KOPT-K1 (cell line): ENCODE measurements at regions not wholly inside any gene's neighbourhood (a gene's known extent, or its start where the extent isn't known, plus 50 kb on each side); places are given as distances from the start of the nearest gene placed in this dataset.
"Not testable (repeated sequence)": the region's sequence is repeated elsewhere in the genome, so short reads cannot be mapped to it uniquely, and the experiment has no call there.

Experiments used
- H3K27ac ChIP-seq: fragments of 200-600 bp; sonication (generic); 2 replicates; pipeline ENCODE4 v1.5.1; 2016; ENCODE audit warnings: antibody characterized with exemption, mild to moderate bottlenecking, low read depth, low read length; ENCODE audit not compliant: poor library complexity, severe bottlenecking
- H3K36me3 ChIP-seq: fragments of 200-600 bp; sonication (generic); 2 replicates; pipeline ENCODE4 v1.5.1; 2017; ENCODE audit warnings: antibody characterized with exemption, mild to moderate bottlenecking, low read length, moderate library complexity; ENCODE audit not compliant: insufficient read depth
- H3K9me3 ChIP-seq: fragments of 200-600 bp; sonication (generic); 2 replicates; pipeline ENCODE4 v1.5.1; 2017; ENCODE audit warnings: antibody characterized with exemption, low read length, mild to moderate bottlenecking; ENCODE audit not compliant: insufficient read depth, poor library complexity, severe bottlenecking

DNA sequence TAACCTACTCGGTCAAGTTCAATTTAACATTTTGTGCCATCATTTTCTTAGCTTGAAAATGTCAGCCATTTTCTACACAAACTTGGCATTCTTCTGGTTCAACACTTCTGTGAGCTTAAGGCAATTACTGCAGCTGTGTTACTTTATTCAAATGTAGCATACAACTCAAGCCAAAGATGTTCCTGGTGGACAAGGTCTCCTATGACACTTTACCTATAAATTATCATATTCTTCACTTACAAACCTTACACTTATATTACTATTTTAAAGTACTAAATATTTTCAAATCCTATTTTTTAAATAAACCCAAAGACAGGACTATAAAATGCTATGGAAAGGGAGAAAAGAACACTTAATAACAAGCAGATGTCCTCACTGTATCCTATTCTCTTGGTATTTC, 1045.3 kb downstream of the TSN start:
- no peaks in the 10 kb centered on the region for H3K36me3 ChIP-seq
- no peak overlapping the region for H3K27ac ChIP-seq
- H3K9me3 ChIP-seq: no peaks in the 10 kb centered on the region

DNA sequence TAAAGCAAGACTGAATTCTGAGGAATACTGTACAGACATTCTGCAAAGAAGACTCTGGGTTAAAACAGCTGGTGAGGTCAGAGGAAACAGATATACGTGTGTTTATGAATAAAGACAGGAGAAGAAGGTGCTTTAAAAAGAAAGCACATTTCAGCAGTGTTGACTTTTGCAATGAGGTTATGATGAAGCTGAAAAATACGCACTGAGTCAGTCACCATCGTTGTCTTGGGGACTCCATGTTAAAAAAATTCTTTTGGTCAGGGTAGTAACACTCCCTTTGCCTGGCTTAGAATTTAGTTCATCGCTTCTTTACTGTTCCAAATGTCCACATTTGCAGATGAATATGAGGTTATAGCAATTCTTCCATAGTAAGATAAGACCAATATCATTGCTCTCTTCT, 1049.0 kb downstream of the TSN start:
- Histone ChIP-seq H3K36me3 (no peaks in the 10 kb centered on the region), H3K27ac (no peak overlapping the region), H3K9me3 (no peaks in the 10 kb centered on the region)

DNA sequence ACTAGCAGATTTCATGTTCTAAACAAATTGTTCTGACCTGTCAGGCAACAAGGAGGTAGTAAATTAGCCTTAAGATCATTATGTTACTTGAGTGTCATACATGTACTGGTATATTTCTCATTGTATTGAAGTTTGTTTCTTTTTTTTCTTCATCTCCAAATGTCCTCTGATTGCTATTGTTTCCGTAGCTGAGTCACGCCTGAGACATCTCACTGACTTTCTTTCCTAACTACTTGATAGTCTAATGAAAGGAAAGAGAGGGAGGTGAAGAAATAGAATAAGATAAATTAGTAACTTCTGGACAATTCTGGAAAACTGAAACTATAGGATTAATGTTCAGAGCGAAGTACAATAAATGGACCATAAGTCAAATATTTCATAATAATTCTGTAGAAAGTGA, 1049.9 kb downstream of the TSN start:
- Histone ChIP-seq H3K36me3 (no peaks in the 10 kb centered on the region), H3K27ac (no peak overlapping the region), H3K9me3 (no peaks in the 10 kb centered on the region)

DNA sequence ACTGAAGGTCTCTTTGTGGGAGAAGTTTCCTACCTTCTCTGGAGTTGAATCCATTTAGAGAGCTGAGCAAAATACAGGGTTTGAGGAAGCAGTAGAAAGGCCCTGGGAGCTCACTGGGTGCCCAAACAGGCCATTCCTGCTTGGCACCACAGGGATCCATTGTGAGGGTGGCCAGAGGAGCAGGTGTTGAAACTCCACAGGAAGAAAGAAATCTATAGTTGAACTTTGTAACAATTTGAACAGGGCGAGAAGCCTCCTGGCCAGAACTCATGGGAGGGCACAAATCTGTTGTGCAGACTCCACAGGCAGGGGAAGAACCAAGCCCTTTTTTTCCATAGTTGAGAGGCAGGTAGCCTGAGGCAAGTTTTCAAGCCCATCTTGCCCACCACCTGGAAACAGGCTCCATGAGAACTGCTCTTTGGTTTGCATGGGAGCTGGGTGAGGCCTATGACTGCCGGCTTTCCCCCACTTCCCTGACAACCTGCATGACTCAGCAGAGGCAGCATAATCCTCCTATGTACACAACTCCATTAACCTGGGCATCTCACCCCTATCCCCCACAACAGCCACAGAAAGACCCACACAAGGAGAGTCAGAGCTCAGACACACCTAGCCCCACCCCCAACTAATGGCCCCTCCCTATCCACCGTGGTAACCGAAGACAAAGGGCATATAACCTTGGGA, 1053.0 kb downstream of the TSN start:
- no peaks in the 10 kb centered on the region for H3K9me3 ChIP-seq
- H3K36me3 ChIP-seq: no peaks in the 10 kb centered on the region
- H3K27ac ChIP-seq: no peak overlapping the region

DNA sequence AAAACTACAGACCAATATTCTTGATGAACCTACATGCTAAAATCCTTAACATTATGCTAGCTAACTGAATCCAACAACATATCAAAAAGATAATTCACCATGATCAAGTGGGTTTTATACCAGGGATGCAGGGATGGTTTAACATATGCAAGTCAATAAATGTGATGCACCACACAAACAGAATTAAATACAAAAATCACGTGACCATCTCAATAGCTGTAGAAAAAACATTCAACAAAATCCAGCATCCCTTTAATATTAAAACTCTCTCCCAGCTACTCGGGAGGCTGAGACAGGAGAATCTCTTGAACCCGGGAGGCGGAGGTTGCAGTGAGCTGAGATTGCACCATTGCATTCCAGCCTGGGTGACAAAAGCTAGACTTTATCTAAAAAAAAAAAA, 1056.8 kb downstream of the TSN start:
- not testable (repeated sequence) for H3K27ac ChIP-seq, H3K36me3 ChIP-seq, H3K9me3 ChIP-seq

DNA sequence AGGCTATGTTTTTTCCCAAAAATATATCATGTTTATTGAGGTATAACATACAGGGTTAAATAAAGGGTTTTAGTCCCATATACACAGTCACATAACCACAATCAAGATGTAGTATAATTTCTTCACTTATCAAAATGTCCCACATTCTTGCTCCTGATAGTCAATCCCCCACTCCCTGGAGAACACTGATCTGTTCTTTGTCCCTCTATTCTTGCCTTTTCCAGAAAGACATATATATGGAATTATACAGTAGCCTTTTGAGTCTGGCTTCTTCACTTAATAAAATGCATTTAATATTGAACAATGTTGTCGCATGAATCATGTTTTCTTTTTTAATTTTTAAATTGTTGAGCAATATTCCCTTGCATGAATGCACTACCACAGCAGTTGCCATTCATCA, 1059.7 kb downstream of the TSN start:
- Histone ChIP-seq H3K9me3 (no peaks in the 10 kb centered on the region), H3K36me3 (no peaks in the 10 kb centered on the region), H3K27ac (no peak overlapping the region)

DNA sequence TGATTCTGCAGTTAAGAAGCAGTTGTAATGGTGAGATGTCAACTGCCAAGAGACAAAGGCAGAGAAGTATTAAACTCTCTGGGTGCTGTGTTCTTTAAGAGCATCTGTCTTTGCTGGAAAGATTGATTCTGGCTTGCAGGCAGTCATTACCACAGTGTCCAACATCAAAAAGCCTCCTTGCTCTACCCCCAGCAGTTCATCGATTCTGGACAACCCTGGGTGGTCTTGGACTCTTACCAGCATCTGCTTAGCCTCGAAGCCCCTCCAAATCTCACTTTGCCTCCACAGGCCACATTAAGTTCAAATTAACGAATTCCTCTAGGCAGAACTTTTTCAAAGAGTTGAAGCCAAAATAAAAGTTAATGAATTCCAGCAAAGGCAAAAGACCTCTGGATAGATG, 1061.4 kb downstream of the TSN start:
- no peak overlapping the region for H3K27ac ChIP-seq
- no peaks in the 10 kb centered on the region for H3K9me3 ChIP-seq
- no peaks in the 10 kb centered on the region for H3K36me3 ChIP-seq

DNA sequence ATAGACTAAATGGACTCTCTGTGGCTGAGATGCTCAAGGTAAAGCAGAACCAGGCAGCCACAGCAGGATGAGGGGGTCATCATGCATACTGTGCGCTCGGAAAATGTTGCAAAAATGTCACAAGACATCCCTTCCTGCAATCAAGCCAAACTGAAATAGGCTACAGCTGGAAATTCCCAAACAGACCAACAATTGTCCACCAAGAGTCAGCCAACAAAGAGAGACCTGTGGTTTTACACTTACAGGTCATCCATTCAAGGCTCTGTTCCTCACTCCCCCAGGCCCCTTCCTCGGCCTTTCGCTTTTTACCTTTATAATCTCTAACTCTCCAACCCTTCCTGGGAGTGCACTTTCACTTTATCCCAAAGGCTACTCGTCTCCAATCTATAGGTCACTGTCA, 1066.9 kb downstream of the TSN start:
- no peak overlapping the region for H3K27ac ChIP-seq
- no peaks in the 10 kb centered on the region for H3K9me3 ChIP-seq

DNA sequence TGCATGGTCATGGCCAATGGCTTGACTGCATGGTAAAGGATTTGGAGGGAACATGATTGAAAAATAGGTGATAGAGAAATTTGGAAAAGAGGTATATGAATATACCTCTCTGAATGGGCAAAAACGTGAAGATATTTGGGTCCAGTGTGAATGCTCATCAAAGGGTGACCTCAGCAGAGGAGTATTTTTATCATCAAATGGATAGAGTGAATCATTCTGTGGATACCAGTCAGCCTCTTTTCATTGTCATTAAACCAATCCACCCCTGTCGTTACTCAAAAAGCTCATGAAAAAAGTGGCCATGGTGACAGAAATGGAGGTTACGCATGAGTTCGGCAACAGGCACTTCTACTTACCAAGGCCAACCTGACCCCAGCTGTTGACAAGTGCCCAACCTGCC, 1074.7 kb downstream of the TSN start:
- H3K27ac ChIP-seq: no peak overlapping the region
- H3K9me3 ChIP-seq: no peaks in the 10 kb centered on the region
- H3K36me3 ChIP-seq: no peaks in the 10 kb centered on the region

More for the DNA sequence above, 1066.9 kb downstream of the TSN start:
- H3K36me3 ChIP-seq: no peaks in the 10 kb centered on the region

DNA sequence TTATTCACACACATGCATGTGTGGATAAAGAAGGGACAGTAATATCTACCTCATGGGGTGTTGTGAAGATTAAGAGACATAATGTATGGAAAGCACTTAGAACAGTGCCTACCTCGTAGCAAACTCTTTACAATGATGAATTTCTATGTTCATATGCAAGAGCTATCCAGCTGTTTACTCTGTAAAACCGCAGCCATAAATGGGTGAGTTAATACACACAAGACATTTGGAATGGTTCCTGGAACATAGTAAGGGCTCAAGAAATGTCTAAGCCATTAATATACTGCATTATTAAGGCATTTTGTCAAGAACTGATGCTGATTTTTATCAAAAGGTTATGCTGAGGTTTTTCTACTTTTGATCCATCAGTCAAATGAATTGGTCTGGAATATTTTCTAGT, 1076.2 kb downstream of the TSN start:
- no peaks in the 10 kb centered on the region for H3K36me3 ChIP-seq
- H3K9me3 ChIP-seq: no peaks in the 10 kb centered on the region

DNA sequence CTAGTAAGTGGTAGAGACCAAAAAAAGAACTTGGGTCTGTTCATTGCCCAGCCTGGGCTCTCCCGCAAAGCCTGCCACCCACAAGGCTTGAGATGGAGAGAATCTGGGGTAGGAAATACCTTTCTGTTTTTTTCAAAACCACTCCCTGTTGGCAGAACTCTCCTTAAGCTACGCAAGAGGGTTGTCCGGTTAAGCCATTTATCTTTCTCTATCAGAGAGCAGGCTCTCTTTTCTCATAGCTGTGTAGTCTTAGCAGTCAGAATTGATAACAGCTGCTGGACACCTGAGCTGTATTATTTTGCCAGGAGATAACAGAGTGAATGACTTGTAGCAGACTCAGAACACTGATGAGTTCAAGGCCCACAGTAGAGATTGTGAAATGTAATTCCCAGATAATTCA, 1088.1 kb downstream of the TSN start:
- Histone ChIP-seq H3K27ac (no peak overlapping the region), H3K9me3 (no peaks in the 10 kb centered on the region), H3K36me3 (no peaks in the 10 kb centered on the region)

More for the DNA sequence above, 1076.2 kb downstream of the TSN start:
- no peak overlapping the region for H3K27ac ChIP-seq

DNA sequence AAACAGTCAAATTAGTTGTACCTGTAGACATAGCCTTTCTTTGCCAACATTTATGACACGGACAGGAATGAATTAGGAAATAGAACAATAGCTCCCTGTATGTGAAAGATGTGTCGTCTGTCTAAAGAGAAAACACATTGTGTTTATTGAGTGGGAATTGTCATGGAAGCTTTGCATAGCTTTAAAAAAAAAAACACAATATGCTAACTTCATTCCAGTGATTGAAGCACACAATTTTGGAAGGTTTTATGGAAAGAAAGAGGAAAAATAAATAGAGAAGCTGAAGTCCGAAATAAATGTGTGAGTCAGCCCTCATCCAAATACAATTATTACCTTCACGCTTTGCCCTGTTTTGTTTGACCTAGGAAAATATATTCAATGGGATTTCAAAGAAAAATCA, 1095.7 kb downstream of the TSN start:
- no peak overlapping the region for H3K27ac ChIP-seq
- no peaks in the 10 kb centered on the region for H3K36me3 ChIP-seq
- no peaks in the 10 kb centered on the region for H3K9me3 ChIP-seq

DNA sequence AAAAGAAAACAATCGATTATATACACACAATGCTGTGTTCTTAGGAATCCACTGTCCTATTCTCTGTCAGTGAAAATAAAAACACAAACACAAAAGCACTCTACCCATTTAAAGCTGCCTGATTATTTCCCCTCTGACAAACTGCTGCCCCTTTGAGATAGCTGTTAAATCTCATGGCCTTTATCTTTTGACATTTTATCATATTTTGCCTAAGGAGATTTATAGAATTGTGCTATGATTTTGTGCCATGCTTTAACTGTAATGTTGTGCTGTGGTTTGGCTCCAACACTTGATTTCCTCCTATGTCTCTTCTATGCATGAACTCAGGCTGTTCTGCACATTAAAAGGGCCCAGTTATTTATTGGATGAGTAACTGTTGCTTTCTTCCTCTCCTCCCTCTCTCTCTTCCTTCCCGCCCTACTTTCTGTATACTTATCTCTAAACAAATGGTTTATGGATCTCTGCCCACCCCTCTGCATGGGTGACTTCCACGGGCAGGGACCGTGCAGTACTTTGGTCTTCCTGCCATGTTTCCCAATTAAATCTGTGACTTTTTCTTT, 1096.6 kb downstream of the TSN start:
- H3K36me3 ChIP-seq: no peaks in the 10 kb centered on the region
- H3K27ac ChIP-seq: no peak overlapping the region
- no peaks in the 10 kb centered on the region for H3K9me3 ChIP-seq

DNA sequence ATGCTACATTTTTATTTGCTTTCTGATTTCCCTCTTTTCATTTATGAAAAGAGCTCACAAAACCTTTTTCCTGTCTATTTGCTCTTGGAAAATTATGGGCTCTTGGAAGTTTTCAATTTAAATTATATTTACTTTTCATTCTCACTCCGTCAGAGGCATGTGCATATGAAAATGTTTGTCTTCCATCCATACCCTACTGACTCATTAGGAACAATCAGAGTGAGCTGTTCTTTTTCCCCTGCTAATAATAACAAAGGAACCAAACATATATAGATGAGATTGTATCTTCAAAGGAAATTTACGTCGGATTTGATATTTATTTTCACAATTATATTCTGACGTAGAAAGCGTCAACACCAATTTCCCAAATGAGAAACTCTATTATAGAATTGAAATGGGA, 1101.2 kb downstream of the TSN start:
- Histone ChIP-seq H3K9me3 (no peaks in the 10 kb centered on the region), H3K36me3 (no peaks in the 10 kb centered on the region), H3K27ac (no peak overlapping the region)

DNA sequence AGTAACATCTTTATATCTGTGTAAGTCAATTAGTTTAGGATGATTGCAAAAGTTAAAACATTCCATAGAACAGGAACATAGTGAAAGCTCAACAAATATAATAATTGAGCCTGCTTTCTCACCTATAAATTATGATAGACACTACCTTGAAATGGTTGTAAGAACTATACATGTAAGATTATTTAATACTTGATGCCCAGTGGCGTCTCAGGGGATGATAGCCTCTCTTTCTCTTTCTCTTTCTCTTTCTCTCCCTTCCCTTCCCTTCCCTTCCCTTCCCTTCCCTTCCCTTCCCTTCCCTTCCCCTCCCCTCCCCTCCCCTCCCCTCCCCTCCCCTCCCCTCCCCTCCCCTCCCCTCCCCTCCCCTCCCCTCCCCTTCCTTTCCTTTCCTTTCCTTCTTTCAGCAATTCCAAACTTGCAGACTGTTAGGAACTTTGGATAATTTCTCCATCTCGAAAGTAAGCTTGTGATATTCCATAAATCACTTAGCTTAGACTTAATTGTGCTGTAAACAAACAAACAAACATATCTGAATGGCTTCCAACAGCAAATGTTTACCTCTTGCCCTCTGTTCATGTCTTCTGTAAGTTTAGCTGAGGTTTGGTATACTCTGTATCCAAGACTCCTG, 1102.7 kb downstream of the TSN start:
- H3K27ac ChIP-seq: no peak overlapping the region
- H3K36me3 ChIP-seq: no peaks in the 10 kb centered on the region
- H3K9me3 ChIP-seq: no peaks in the 10 kb centered on the region

DNA sequence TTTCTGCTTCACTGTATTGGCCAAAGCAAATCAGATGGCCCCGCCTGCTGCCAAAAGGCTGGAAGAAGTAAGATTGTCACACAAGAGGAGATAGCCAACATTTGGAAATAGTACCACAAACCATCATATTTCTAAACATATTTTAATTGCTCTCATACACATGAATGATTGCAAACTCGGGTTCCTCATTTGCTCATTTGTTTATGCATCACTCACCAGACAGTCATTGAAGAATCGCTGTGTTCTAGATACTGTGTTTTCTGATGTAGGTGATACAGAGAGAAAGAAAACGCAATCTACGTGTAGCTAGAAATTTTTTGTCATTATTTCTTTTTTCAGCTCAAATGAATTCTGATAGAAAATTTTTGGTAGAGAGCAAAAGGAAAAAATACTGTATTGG, 1103.4 kb downstream of the TSN start:
- H3K9me3 ChIP-seq: no peaks in the 10 kb centered on the region
- H3K36me3 ChIP-seq: no peaks in the 10 kb centered on the region

More for the DNA sequence above, 1103.4 kb downstream of the TSN start:
- H3K27ac ChIP-seq: no peak overlapping the region
